GM03348 (cell line): ENCODE measurements at regions not wholly inside any gene's neighbourhood (a gene's known extent, or its start where the extent isn't known, plus 50 kb on each side); places are given as distances from the start of the nearest gene placed in this dataset.

ENCODE experiments used
- DNase-seq: peaks from one replicate; pipeline ENCODE4 v3.0.0; 2012; ENCODE audit warnings: low spot score

DNA sequence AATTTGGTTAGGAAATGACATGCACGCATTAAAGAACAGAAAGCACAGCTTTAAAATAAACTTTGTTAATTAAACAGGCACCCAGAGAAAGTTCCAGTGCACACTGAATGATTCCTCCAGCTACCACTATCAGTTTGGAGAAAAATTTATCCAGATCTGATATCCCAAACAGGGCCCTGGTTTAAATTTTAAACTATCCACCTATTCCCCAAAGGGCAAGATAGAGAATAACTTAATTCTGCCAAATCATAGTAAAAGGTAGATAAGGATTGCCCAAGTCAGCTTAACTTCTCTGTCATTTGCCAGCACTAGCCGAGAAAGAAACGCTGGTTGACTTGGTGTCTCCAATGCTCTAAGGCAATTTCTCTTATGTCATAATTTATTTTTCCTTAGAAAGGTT, 321.9 kb upstream of the PKDCC start:
- no peak for DNase-seq

DNA sequence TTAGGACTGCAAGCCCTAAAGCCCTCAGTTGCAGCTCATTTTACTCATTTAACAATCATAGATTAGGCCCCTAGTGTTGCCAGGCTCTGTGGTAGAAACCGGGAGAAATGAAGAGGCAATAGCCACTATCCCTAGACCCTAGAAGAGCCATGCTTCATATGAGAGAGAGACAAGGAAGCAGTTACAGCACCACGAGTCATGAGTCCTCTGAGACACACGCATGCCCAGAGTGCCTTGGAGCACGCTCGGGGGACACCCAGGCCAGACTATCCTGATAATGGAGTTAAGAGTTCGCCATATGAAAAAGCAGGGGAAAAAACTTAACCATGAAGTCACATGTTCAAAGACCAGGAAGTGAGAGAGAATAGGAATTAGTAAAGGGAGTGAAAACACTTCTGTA, 321.5 kb upstream of the PKDCC start:
- no peak for DNase-seq

DNA sequence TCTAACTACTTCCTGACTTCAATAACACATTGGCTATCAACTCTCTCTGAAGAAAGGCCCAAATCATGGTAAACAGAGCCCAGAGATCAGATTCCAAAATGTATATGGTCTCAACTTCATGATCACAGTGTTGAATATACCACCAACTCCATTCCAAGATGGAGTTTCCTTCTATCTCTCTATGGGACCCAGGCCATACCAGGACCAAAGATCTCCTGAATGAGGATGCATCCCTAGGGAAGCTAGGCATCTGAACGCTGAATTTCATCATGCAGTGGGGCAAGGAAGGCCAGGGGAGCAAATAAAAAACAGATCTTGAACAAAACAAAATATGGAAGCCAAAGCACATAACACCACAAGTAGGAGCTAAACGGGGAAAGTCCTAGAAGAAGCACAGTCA, 320.7 kb upstream of the PKDCC start:
- no peak for DNase-seq

DNA sequence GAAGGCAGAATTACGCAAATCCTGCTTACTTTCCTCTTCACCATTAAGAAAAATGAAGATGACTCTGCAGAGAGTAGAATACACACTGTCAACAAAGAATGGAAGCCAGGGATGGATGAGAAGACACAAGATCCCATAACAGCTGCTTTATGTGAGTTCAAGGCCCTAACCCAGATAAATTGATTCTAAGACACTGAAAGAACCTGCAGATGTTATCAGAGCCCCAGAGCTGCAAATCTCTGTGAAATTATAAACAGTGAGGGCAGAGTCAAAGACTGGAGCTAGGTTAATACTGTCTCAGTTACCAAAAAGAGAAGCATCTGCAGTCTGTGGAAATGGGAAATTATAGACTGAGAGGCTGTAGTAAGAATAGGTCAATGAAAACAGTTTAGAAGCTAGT, 320.1 kb upstream of the PKDCC start:
- DNase-seq = no peak

DNA sequence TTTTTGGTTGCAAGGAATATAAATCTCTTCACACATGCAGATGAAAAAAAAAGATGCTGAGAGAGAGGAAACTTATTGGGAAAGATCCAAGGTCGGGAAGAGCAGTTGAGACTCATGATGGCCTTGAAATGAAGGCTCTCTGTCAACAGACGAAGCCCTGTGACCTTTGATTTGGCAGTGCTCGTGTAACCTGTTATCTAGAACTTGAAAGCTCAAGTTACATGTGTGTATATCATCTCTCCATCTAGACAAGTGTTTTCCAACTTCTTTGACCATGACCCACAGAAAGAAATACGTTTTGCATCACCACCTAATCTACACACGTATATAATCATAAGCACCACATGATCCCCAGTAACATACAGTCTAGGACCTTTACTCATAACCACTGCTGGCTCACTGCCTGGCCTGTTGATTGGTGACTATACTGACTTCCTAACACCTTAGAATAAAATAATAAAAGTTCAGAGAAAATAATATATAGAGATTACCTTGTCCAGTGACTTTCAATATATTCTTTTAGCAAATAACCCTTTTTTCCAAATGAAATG, 319.0 kb upstream of the PKDCC start:
- DNase-seq = no peak

DNA sequence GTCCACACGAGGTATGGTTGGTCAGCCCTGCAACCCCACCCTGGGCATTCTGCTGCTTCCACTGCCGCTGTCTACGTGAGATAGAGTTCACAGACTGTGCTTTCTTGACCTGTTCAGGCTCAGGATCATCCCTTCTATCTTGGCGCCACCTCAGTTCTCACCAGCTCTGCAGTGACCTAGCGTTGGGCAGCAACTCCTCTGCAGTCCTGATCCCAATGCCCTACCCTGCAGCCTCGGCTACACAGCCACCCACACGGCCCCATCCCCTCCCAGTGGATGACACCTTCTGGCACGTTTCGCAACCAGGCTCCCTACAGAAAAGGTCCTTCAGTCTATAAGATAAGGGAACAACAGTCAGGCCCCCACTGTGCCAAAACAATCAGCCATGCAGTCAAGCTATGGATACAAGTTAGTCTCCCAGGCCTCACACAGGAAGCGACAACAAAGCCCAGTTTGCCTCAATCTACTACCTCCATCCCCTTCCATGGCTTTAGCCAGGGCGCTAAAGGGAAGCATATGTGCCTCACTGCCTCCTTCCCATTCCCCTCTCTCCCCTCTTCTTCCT, 317.9 kb upstream of the PKDCC start:
- no peak for DNase-seq

DNA sequence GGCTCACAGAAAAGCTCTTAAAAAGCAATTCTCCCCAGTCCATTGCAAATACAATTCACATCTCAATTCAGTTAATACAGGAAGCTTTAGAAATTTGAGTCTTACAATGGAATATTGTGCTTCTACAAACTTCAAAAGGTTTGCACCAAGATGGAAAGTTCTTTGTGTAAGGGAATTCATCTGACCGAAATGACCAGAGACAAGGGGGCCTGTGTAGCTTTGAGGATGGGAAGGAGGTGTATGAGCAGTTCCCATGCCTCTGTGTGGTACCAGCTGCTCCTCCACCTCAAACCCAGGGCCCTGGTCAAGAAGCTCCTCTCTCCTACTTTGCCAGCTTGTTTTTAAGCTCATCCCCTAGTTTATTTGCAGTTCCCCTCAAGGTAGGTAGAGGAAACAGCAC, 312.8 kb upstream of the PKDCC start:
- no peak for DNase-seq

DNA sequence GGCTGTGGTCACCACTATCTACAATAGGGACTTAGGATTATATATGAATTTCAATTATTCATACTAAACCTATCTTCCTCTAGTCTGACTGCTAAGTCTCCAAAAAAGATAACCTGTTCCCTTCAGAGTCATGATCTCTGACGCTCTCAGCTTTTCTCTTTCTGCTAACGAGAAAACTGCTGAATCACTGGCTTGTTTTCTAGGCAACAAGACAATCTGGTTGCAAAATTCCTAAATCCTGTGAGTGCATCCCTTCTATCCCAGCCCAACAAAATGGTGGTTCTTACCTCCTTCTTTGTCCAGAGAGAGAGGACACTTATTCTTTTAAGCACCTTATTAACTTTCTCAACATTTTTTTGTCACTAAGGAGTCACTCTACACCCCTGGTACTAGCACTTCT, 312.3 kb upstream of the PKDCC start:
- peak; percentile 19 for DNase-seq

DNA sequence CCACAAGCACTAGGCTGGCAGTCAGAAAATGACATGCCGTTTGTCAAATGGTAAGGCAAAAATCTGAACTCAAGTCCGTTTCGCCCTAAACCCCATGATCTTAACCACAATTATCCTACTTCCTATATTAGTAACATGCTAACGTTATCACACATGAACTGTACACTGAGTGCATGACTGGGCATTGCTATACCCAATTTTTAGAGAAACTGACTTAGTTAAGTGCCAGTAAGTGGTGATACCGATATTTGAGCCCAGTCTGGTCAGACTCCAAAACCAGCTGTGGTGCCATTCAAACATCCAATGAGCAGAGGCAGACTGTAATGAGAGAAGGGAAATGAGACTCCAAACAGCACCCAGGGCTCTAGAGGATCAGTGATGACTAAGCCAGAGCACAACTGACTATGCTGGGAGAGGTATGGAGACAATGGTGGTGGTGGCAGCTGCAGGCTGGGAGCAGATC, 311.7 kb upstream of the PKDCC start:
- peak; percentile 38 for DNase-seq

DNA sequence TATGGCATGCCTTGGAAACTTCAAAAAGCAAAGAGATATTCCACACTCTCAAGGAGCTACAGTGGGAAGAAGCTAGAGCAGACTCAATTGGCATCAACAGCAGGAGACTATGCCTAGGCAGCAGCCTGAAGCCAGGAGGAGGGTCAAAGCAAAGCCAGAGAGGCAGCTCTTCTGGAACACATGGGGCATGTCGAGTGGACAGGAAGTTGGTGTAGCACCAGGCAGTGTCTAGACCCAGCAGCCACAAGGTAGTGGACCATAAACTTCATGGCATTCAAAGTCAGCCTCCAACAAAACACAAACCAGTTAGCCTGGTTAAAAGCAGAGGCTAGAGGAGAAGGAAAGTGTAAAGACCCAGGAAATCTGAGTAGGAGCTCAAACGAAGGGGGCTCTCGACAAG, 311.2 kb upstream of the PKDCC start:
- no peak for DNase-seq

DNA sequence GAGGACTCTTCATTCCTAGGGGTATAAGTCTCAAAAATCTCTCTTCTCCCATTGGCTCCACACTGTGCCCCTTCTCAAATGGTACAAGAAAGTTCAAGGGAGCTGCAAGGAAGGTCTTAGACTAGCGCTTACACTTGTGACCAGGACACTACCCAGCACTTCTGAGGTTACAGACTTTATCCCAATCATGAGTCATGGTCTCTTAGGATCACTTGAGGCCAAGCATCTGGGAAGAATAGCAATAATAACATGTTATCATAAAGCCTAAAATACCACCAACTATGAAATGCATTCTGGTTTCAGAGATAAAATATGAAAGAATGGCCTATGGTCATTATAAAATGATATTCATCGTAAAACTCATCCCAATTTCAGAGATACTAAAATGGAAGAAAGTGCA, 309.9 kb upstream of the PKDCC start:
- DNase-seq = peak; percentile 20

DNA sequence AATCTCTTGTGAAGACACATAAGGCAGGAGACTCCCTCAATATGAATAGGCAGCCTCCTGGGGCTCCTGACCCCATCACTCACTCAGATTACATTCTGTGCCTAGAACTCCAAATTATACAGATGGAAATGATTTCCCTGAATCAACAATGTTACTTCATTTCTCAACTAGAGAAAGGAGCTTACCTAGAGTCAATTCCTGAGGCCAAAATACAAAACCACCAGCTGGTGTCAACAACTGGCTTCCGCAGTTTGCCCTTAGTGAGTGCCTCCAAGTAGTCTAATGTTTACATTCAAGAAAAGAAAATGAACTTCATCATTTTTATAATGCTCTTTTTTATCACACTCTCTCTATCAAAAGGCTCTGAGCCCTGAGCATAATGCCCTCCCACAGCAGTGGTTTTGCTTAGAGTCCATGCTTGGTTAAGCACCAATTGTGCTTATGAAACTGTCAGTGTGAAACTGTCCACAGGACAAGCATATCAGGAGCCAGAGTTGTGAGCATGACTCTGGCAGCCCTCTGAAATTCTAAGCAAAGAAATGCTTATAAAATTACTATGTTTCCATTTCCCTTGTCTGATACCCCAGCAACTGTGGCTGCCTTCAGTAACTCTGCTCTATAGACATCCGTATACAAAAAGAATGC, 305.7 kb upstream of the PKDCC start:
- DNase-seq = no peak

DNA sequence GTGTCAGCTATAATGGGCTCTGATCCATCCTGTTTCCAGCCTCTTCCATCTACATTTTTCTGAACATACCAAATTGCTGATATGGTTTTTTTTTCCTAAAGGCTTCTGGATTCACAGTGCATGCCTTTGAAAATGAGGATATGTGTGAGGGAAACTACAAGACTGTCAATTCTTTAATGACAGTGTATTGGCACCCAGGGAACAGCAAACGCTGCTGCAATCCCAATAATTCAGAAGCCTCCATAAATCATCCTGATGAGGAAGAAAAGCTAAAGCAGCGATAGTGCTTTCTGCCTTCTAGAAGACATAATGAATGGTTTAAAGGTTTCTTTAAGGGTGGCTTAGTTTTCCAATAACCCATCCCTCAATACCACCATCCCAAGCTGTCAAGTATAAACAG, 304.5 kb upstream of the PKDCC start:
- DNase-seq = no peak

DNA sequence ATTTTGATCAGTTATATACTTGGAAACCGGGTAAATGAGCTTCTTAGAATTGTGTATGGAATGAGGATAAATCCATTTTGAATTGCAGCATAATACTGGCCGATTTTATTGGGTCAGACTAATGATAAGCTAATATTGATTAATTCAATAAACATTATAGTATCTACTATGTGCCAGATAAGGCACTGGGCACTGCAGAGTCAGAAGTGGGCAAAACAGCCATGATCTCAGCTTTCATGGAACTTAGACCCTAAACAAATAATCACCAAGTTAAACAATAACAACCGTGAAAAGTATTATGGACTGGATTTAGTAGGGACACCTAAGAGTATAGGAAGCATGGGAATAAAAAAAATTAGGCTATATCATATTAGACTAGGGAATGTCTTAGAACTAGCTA, 297.0 kb upstream of the PKDCC start:
- DNase-seq = no peak

DNA sequence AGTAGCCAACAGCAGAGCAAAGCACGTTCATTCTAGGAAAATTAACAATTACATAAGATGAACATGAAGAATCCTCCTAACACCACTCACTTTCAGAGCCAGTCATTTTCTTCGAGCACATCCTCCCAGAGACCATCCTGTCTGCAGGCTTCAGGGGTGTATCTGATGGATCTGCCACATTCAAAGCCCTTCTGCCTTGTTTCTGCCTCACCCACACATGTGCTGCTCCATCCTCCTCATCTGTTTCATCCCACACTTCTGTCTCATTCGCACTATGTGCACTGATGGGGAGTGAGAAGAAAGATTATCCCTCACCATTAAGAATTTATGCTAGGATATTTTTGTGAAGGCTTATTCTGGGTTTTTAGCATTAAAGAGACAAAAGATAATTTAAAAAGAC, 287.9 kb upstream of the PKDCC start:
- DNase-seq = no peak

DNA sequence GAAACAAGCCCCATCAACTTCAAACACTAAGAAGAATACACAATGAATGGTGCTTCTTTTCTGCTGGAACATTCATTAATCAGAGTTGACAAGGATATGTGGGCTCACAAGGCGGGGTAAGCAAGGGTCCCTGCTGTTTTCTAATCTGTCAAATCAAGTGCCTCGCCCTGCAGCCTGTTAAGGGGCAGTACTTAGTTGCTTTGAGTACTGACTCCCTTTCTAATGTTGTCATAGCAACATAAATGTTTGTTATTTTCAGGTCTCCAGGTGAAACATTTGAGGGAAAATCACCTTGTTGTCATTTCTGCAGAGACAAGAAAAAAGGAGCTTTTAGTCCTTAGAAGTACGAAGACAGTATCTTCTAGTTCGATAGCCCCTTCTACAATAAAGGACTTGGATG, 284.7 kb upstream of the PKDCC start:
- no peak for DNase-seq

DNA sequence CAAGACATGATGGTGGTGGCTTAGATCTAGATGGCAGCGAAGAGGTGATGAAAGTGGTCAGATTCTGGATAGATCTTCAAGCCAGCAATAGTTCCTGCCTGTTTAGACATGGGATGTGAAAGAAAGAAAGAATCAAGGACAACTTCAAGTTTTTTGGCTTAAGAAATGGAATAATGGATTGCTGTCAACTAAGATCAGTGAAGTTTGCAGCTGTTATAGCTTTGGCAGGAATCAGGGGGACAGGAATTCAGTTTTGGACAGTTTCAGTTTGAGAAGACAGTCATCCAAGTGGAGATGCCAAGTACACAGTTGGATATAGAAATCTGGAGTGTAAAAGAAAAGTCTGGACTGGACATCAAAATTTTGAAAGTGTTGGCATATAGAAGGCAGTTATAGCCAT, 283.7 kb upstream of the PKDCC start:
- DNase-seq = no peak

DNA sequence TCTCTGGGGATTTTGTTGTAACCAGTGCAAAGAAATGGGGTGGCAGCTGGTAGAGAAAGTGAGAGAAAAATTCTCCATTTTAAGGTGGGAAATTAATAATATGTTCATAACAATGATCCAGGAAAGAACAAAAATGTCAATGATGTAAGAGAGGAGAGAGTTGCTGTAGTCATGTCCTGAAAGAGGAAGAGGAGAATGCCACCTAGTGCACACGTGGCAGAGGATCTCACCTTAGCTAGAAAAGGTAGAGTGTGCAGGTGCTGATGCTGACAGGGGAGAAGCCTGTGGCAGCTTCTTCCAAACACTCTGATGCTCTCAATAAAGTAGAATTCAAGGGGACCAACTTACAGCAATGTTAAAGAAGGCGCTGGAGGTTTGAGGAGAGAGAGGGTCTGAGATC, 282.9 kb upstream of the PKDCC start:
- DNase-seq = no peak

DNA sequence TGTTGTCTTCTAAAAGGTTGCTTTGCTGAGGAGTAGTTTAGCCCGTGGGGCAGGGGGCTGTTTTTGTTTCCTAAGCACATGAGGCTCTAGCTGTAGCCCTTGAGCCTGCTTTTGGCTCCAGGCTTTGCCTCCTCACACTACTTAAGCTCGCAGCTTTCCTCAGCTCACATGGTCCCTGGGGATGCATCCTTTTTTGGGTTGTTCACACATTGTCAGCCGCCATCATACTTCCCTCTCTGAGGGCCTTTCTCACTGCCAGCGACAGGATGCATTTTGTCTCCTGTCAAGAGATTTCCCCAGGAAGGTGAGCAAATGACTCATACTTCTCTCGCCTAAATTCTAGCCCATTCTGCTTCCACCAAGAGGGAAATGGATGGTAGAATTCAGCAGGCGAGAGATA, 279.5 kb upstream of the PKDCC start:
- DNase-seq = no peak

DNA sequence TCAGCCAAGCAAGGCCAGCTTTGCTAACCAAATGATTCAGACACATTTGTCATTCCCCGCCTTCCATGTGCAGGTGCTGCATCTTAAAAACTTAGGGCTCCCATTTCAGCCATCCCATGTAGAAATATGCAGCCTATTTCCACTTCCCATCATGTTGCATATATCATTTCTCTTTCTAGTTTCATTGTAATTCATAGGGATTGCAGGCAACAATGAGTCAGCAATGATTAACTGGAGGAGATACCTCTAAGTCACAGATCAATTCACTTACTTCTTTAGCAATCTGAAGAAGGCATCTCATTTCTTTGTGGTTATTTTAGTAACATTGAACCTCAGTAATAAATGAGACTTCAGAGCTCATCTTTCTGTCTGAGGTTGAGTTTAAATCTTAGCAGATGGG, 276.1 kb upstream of the PKDCC start:
- no peak for DNase-seq

DNA sequence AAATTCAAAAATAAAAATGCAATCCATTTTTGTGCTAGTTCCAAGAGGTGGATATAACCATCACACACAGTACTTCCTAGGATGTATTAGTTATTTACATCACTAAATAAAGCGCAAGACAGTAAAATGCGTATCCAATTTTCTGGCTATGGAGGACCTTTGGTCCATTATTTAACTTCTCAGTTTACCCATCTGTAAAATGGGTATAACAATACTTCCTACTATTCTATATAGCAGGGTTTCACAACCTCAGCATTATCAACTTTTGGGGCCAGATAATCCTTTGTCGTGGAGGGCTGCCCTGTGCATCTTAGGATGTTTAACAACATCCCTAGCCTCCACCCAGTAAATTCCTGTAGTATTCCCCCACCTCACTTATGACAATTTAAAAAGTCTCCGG, 275.1 kb upstream of the PKDCC start:
- no peak for DNase-seq

DNA sequence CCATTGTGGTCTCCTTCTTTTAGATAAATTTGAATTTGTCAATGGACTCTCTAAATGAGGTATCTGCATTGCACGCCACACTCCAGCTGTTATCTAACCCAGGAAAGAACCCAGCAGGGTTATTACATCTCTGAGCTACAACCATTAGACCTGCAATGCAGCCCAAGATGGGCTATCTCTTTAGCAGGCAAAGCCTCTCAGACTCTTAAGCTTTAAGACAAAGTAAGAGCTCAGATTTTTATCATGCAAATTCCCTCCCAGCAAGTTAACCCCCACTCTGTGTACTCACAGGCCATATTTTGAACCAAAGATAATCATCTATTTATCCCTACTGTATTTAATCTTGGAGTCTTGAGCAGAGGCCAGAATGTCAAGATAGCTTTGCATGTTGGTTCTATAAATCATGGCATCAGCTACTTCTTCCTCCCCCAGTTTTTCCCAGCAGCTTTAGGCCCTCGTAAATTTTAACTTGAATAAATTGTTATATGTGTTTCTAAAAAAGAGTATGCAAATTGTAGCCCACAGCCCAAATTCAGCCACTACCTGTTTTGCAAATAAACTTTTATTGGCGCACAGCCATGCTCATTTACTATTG, 273.7 kb upstream of the PKDCC start:
- no peak for DNase-seq

DNA sequence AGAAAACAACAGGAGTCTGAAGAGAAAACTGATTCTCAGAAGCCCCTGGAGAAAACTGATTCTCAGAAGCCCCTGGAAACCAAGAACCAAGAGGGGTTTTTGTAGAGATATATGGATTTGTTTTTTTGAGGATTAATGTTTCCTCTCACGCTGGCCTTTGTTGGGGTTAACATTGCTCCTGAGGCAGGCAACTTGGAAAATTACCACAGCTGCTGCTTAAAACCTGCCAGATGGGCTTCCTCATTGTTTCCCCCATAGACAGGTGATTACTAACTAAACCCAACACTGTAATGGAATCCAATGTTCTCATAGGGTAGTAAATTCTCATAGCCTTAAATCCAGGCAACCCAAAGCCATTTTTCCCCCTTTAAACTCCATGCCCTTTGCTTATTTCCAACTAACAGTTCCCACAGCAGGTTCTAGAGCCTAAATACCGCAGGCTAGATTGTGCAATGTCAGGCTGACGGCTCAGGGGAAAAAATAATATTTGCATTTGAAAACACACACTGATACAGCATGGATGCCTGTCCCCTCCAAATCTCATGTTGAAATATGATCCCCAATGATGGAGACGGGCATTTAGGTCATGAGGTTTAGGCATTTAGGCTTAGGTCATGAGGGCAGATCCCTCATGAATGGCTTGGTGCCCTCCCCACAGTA, 272.3 kb upstream of the PKDCC start:
- DNase-seq = no peak
